ENCODE measurements at regions not wholly inside any gene's neighbourhood (a gene's known extent, or its start where the extent isn't known, plus 50 kb on each side); places are given as distances from the start of the nearest gene placed in this dataset.

- DNase-seq (ENCODE audit: low read depth in 2 of 2): no peak
Observed at GRCh38 chr2:236745420-236746210, 176.0 kb downstream of the ACKR3 start.

GRCh38 chr2:236746833-236747232 is 177.2 kb downstream of the ACKR3 start:
- no peak for DNase-seq (ENCODE audit: low read depth in 2 of 2)

- DNase-seq (ENCODE audit: low read depth in 2 of 2): no peak
Observed at GRCh38 chr2:236747426-236747825, 177.8 kb downstream of the ACKR3 start.

GRCh38 chr2:236747925-236748324 is 178.3 kb downstream of the ACKR3 start:
- DNase-seq (ENCODE audit: low read depth in 2 of 2): no peak

- DNase-seq (ENCODE audit: low read depth in 2 of 2): no peak
Observed at GRCh38 chr2:236748385-236748784, 178.8 kb downstream of the ACKR3 start.

GRCh38 chr2:236748801-236749200 is 179.2 kb downstream of the ACKR3 start:
- DNase-seq (ENCODE audit: low read depth in 2 of 2): no peak

- no peak for DNase-seq (ENCODE audit: low read depth in 2 of 2)
Observed at GRCh38 chr2:236749346-236749745, 179.7 kb downstream of the ACKR3 start.

GRCh38 chr2:236752096-236752495 is 182.5 kb downstream of the ACKR3 start:
- no peak for DNase-seq (ENCODE audit: low read depth in 2 of 2)

GRCh38 chr2:236753606-236754270 is 184.1 kb downstream of the ACKR3 start:
- no peak for DNase-seq (ENCODE audit: low read depth in 2 of 2)

GRCh38 chr2:236754271-236754944 is 184.8 kb downstream of the ACKR3 start:
- no peak for DNase-seq (ENCODE audit: low read depth in 2 of 2)

GRCh38 chr2:236755278-236755840 is 185.7 kb downstream of the ACKR3 start:
- no peak for DNase-seq (ENCODE audit: low read depth in 2 of 2)

GRCh38 chr2:236758406-236758805 is 188.8 kb downstream of the ACKR3 start:
- DNase-seq (ENCODE audit: low read depth in 2 of 2): no peak

- no peak for DNase-seq (ENCODE audit: low read depth in 2 of 2)
Observed at GRCh38 chr2:236760246-236760645, 190.6 kb downstream of the ACKR3 start.

- DNase-seq (ENCODE audit: low read depth in 2 of 2): no peak
Observed at GRCh38 chr2:236761358-236761757, 191.7 kb downstream of the ACKR3 start.

GRCh38 chr2:236762628-236763027 is 193.0 kb downstream of the ACKR3 start:
- DNase-seq (ENCODE audit: low read depth in 2 of 2): no peak

GRCh38 chr2:236763857-236764256 is 194.2 kb downstream of the ACKR3 start:
- no peak for DNase-seq (ENCODE audit: low read depth in 2 of 2)

- no peak for DNase-seq (ENCODE audit: low read depth in 2 of 2)
Observed at GRCh38 chr2:236764716-236765115, 195.1 kb downstream of the ACKR3 start.

GRCh38 chr2:236765478-236765877 is 195.9 kb downstream of the ACKR3 start:
- no peak for DNase-seq (ENCODE audit: low read depth in 2 of 2)

GRCh38 chr2:236766850-236767249 is 197.2 kb downstream of the ACKR3 start:
- no peak for DNase-seq (ENCODE audit: low read depth in 2 of 2)

GRCh38 chr2:236767941-236768340 is 198.3 kb downstream of the ACKR3 start:
- DNase-seq (ENCODE audit: low read depth in 2 of 2): no peak

- DNase-seq (ENCODE audit: low read depth in 2 of 2): no peak
Observed at GRCh38 chr2:236768393-236769140, 198.9 kb downstream of the ACKR3 start.

Measured in stimulated activated CD8-positive, alpha-beta memory T cell treated with anti-CD3 and anti-CD28 coated beads, Interleukin-15, amount 100 ng/mL, for 48 hours (primary cell).